GM21447 (cell line): ENCODE measurements at regions not wholly inside any gene's neighbourhood (a gene's known extent, or its start where the extent isn't known, plus 50 kb on each side); places are given as distances from the start of the nearest gene placed in this dataset.

ENCODE experiments used
- ATAC-seq: cut with Tn5 transposase; IDR thresholded peaks from one replicate; pipeline ENCODE4 v1.9.1; 2021; ENCODE audit not compliant: unreplicated experiment

DNA sequence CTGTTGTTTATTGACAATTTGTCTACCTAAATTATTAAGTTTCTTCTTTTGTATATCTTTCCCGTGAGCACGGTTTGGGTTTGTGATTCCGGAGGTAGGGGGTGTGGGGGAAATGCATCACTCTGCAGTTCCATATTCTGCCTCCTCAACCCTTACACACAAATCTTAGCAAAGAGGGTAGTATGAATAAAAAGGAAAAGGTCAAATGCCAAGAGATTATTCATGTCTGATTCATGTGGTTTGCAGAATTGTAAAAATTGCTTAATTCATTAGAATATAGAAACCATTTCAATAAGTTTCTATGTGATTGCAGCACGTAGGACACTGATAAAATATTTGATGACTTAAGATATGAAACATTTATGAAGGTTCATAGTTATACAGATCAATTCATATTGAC, 601.9 kb downstream of the SEMA5A start:
- ATAC-seq = no peak

DNA sequence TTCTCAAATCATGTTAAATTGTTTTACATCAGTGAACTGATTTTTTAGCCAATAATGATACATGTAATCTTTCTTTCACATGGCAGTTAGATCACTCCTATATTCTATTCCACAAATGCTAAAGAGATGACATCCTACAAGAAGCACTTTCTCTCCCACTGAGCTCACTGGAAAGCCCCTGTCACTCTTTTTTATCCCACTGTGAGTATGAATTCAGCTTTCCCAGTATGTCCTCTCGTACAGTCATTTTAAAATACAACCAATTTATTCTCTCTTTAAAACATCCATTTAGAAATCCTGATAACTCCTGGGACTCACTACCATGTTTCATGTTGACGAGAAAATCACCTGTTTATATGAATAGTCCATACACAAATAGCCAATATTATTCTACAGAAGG, 599.9 kb downstream of the SEMA5A start:
- no peak for ATAC-seq

DNA sequence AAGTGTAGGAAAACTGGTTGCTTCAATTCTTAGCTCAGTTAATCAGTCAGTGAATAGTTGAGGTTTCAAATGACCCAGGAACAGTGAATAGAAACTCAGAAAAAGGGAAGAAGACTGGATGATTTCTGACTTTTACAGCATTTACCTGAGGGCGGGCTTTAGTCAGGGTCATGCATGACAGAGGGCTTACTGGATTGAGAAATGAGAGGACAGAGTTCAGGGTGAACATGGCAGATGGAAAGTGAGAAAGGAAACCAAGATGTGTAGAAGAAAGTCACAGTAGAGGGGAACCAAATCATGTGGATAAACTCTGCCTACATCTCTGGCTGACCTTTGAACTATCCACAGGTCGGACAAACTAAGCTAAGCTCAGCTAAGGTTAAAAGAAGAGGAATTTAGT, 596.0 kb downstream of the SEMA5A start:
- peak; percentile 87 for ATAC-seq

- no peak for ATAC-seq
Observed at GRCh38 chr5:8952147-8952546, 593.7 kb downstream of the SEMA5A start.

GRCh38 chr5:8953016-8953415, 592.9 kb downstream of the SEMA5A start:
- no peak for ATAC-seq

- no peak for ATAC-seq
Observed at GRCh38 chr5:8953911-8954438, 591.9 kb downstream of the SEMA5A start.

DNA sequence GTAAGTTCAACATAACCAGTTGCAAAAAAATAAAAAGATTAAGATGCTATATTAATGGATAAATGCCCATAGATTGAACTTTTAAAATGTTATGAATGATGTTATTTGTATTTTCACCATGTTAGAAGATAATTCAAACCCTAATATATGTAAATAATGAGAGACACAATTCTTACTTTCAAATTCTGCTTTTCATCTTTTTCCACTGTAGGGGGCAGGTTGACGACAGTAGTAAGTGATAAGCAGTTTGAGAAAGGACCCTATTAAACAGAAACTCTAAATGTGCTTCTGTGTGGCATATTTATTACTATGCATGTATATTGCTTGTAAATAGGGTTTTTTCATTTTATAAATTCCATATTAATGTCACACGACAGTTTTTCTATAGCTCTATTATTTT, 591.1 kb downstream of the SEMA5A start:
- ATAC-seq = no peak

DNA sequence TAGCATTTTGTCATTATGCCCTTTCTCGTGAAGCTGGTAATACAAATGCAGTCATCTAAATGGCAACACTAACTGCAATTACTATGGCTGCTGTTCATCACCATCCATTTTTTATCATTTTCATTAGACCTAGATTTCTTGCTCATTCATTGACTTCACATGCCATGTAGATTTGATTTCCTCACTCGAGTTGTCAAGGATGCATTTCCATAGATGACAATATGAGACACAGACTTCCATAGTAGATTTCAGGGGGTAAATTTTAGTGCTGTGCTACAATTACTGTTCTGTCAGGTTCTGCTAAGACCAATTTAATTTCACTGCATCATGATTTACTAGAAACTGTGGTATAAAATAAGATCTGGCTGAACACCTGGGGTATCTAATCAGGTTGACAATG, 589.2 kb downstream of the SEMA5A start:
- no peak for ATAC-seq

DNA sequence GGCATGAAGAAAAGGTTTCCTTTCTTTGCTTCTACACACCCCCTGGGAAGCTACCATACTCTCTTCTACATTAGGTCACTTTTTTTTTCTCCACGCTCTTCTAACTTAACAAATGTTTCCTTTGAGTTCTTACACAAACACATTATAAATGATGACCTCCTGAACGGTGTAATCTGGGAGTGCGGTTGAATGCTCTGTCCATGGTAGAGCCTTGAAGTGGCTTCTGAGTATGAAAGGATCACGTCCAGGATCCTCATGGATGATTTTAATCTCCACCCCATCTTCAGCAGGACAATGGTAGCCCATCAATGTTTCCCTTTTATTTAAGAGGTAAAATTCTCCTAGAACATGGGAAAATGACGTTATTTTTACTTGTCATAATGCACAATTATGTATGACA, 587.3 kb downstream of the SEMA5A start:
- ATAC-seq = no peak

- ATAC-seq = no peak
Observed at GRCh38 chr5:8961219-8961618, 584.7 kb downstream of the SEMA5A start.

DNA sequence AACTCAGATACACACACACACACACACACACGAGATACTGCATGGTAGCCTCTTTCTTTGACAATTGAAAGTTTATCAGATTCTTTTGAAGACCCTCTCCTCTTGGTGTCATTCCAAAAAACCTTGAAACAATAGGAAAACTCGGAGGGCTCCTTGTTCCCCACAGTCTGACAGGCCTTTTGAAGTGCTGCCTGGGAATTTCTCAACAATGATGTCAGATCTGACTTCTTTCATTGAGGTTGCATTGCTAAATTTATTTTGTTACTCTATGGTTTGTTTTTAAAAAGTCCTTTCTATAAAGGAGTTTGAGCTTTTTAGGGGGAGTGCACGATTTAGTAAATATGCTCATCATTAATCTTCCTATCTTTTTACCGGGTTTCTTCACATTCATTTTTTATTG, 583.9 kb downstream of the SEMA5A start:
- ATAC-seq = no peak

DNA sequence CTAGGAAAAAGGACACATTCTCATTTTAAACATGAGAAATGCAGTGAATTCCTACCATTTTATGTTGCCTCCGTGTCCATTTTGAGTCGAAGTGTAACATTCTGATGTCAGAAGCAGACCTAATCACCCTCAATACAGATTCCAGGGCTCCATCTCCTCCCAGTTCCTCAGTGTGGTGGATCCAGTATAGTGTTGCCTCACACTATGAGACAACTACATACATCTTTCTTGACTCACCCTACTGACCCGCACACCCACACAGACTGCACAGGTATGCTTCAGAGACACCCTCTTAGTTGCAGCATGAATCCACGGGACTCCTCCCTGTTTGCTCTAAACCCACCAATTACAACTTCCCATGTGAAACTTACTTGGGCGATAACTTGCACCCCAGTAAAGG, 564.9 kb downstream of the SEMA5A start:
- ATAC-seq = no peak

DNA sequence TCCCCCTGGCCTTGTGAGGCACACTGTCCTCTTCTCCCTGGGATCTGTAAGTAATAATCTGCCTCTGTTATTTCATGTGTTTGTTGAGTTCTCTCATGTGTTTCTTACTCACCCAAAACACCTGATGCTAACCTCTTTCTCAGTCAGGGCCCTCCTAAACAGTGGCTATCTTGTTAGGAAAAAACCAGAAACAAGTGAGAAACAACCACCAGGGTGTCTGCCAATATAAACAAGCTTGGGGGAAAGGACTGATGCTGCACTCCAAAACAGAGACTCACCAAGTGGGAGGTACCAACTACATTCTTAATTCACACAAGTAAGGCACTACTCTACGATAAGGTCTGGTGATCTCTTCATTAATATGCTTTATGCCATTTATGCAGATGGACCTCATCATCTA, 564.4 kb downstream of the SEMA5A start:
- no peak for ATAC-seq

- no peak for ATAC-seq
Observed at GRCh38 chr5:8984386-8984785, 561.5 kb downstream of the SEMA5A start.
